ENCODE measurements at regions not wholly inside any gene's neighbourhood (a gene's known extent, or its start where the extent isn't known, plus 50 kb on each side); places are given as distances from the start of the nearest gene placed in this dataset.

DNA sequence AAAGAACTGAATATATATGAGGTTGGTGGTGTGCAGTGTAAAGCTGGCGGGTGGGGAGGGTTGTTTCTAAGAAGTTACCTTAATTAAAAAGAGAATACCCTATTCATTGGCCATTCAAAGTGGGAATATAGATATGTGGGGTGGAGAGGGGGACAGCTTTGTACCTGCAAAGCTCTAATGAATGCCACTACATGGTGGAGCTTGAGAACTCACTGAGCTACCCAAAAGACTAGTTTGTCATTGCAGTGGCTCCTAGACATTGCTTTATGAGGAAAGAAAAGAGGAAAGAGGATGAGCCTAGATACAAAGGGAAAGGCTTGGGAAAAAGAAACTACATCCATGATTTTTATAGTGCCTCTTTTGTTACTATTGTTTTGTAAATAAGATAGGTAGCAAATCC lies 209.9 kb upstream of the SPRY1 start:
- TF ChIP-seq, protein P1, sequence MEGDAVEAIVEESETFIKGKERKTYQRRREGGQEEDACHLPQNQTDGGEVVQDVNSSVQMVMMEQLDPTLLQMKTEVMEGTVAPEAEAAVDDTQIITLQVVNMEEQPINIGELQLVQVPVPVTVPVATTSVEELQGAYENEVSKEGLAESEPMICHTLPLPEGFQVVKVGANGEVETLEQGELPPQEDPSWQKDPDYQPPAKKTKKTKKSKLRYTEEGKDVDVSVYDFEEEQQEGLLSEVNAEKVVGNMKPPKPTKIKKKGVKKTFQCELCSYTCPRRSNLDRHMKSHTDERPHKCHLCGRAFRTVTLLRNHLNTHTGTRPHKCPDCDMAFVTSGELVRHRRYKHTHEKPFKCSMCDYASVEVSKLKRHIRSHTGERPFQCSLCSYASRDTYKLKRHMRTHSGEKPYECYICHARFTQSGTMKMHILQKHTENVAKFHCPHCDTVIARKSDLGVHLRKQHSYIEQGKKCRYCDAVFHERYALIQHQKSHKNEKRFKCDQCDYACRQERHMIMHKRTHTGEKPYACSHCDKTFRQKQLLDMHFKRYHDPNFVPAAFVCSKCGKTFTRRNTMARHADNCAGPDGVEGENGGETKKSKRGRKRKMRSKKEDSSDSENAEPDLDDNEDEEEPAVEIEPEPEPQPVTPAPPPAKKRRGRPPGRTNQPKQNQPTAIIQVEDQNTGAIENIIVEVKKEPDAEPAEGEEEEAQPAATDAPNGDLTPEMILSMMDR (IDR thresholded peaks at IDR 0.05; ENCODE audit: poor library complexity, severe bottlenecking), result no peak
- no peak for TF ChIP-seq SMC3 (conservative IDR thresholded peaks at IDR 0.05; ENCODE audit: poor library complexity)
- no peak for TF ChIP-seq POLR2AphosphoS5 (IDR thresholded peaks at IDR 0.05)
- TF ChIP-seq, protein P2, sequence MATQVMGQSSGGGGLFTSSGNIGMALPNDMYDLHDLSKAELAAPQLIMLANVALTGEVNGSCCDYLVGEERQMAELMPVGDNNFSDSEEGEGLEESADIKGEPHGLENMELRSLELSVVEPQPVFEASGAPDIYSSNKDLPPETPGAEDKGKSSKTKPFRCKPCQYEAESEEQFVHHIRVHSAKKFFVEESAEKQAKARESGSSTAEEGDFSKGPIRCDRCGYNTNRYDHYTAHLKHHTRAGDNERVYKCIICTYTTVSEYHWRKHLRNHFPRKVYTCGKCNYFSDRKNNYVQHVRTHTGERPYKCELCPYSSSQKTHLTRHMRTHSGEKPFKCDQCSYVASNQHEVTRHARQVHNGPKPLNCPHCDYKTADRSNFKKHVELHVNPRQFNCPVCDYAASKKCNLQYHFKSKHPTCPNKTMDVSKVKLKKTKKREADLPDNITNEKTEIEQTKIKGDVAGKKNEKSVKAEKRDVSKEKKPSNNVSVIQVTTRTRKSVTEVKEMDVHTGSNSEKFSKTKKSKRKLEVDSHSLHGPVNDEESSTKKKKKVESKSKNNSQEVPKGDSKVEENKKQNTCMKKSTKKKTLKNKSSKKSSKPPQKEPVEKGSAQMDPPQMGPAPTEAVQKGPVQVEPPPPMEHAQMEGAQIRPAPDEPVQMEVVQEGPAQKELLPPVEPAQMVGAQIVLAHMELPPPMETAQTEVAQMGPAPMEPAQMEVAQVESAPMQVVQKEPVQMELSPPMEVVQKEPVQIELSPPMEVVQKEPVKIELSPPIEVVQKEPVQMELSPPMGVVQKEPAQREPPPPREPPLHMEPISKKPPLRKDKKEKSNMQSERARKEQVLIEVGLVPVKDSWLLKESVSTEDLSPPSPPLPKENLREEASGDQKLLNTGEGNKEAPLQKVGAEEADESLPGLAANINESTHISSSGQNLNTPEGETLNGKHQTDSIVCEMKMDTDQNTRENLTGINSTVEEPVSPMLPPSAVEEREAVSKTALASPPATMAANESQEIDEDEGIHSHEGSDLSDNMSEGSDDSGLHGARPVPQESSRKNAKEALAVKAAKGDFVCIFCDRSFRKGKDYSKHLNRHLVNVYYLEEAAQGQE (IDR thresholded peaks at IDR 0.05; ENCODE audit: borderline replicate concordance), result no peak
- TF ChIP-seq EZH2 (IDR thresholded peaks at IDR 0.05; ENCODE audit: borderline replicate concordance, insufficient read depth, low read length, poor library complexity, severe bottlenecking), result no peak
- TF ChIP-seq TAF1 (IDR thresholded peaks at IDR 0.05; ENCODE audit: low read depth), result no peak
- no peak for TF ChIP-seq EP300 (conservative IDR thresholded peaks at IDR 0.05; ENCODE audit: poor library complexity, severe bottlenecking)
- TF ChIP-seq MXI1 (conservative IDR thresholded peaks at IDR 0.05; ENCODE audit: poor library complexity, severe bottlenecking), result no peak
